ENCODE measurements at regions not wholly inside any gene's neighbourhood (a gene's known extent, or its start where the extent isn't known, plus 50 kb on each side); places are given as distances from the start of the nearest gene placed in this dataset.

DNA sequence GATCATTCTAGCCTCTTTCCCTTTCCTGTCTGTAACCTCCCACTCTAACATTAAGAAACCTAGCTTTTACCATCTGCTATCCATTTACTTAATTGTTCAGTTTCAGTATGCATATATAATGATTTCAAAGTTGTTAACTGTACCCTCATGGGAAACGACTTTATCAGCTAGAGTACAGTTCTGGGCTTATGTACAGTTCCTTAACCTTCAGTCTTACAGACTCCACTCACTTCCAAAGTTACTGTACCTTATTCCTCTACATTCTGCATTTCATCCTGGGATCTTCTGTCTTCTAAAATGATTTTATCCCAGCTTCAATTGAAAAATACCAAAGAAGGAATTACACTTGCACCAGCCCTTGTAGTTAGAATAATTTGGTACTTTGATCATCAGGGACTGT, 108.7 kb upstream of the KCNE2 start:
- ATAC-seq (ENCODE audit: insufficient read depth, low FRiP score) (no peak), DNase-seq (no peak)
- H3K4me3 ChIP-seq: no peak overlapping the region
- no peak overlapping the region for H3K27ac ChIP-seq (ENCODE audit: low read depth in 1 of 2, low read length in 1 of 2)
- peaks cover 0 to 10% (median 5%) of the 10 kb centered on the region in 4 donors for H3K9me3 ChIP-seq (ENCODE audit: control insufficient read depth in 4 of 4, insufficient read depth in 3 of 4, low read length in 3 of 4)
- H3K9ac ChIP-seq (ENCODE audit: insufficient read depth in 1 of 2, low read length in 2 of 2): no peak overlapping the region
- H3K27me3 ChIP-seq (ENCODE audit: control insufficient read depth in 3 of 3, insufficient read depth in 3 of 3, low read length in 2 of 3): no peaks in the 10 kb centered on the region
- TF ChIP-seq, protein P1, sequence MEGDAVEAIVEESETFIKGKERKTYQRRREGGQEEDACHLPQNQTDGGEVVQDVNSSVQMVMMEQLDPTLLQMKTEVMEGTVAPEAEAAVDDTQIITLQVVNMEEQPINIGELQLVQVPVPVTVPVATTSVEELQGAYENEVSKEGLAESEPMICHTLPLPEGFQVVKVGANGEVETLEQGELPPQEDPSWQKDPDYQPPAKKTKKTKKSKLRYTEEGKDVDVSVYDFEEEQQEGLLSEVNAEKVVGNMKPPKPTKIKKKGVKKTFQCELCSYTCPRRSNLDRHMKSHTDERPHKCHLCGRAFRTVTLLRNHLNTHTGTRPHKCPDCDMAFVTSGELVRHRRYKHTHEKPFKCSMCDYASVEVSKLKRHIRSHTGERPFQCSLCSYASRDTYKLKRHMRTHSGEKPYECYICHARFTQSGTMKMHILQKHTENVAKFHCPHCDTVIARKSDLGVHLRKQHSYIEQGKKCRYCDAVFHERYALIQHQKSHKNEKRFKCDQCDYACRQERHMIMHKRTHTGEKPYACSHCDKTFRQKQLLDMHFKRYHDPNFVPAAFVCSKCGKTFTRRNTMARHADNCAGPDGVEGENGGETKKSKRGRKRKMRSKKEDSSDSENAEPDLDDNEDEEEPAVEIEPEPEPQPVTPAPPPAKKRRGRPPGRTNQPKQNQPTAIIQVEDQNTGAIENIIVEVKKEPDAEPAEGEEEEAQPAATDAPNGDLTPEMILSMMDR (IDR thresholded peaks at IDR 0.05; ENCODE audit: control extremely low read depth, extremely low read depth): no peak
- no peaks in the 10 kb centered on the region for H3K36me3 ChIP-seq (ENCODE audit: control insufficient read depth in 4 of 4, insufficient read depth in 4 of 4, low read length in 4 of 4)
- H3K4me1 ChIP-seq (ENCODE audit: control insufficient read depth in 5 of 5, insufficient read depth in 5 of 5, low read length in 5 of 5): peaks cover 0 to 8% (median 0%) of the 10 kb centered on the region in 5 donors
- WGBS, 2 donors: 86 to 89% methylated on average over 1 of the region's 1 CpG

DNA sequence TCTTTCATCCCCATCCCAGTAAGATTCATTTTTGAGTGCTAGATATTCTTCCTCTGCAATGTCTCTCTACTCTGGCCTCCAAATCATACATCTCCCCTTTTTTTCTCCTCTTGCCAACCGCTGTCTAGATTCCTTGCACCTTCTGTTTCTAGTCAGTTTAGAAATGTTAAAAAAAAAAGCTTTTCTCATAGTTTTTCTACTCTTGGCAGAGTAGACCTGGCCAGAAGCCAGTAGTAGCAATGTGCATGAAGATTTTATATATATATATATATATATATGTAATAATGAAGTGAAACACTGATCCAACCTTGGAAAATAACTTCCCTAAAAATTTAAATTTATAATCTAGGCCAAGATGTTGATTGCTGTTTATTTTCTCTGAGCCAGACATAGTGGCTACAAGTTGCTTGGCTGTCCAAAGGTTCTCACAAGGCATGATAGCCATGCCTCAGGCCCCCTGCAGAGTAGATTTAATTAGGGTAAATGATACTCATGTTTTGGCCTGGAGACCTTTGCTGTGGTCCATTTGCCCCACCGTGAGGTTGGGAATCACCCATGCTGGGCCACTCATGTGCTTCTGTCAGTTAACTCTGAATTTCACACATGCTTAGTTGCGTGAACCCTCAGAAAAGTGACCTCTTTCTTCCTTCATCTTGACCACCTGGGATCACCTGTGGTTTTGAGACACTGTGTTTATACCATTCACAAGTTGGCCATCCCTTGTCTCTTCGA, 103.4 kb upstream of the KCNE2 start:
- H3K4me3 ChIP-seq: no peak overlapping the region
- no peaks in the 10 kb centered on the region for H3K27me3 ChIP-seq (ENCODE audit: control insufficient read depth in 3 of 3, insufficient read depth in 3 of 3, low read length in 2 of 3)
- no peaks in the 10 kb centered on the region for H3K36me3 ChIP-seq (ENCODE audit: control insufficient read depth in 4 of 4, insufficient read depth in 4 of 4, low read length in 4 of 4)
- no peak for ATAC-seq (ENCODE audit: insufficient read depth, low FRiP score)
- H3K4me1 ChIP-seq (ENCODE audit: control insufficient read depth in 5 of 5, insufficient read depth in 5 of 5, low read length in 5 of 5): peaks cover 0 to 33% (median 8%) of the 10 kb centered on the region in 5 donors
- H3K9me3 ChIP-seq (ENCODE audit: control insufficient read depth in 4 of 4, insufficient read depth in 3 of 4, low read length in 3 of 4): peaks cover 0 to 6% (median 3%) of the 10 kb centered on the region in 4 donors
- H3K27ac ChIP-seq (ENCODE audit: low read depth in 1 of 2, low read length in 1 of 2): no peak overlapping the region
- TF ChIP-seq, protein P1 (IDR thresholded peaks at IDR 0.05; ENCODE audit: control extremely low read depth, extremely low read depth): no peak
- 77 to 85% methylated on average over 4 of the region's 4 CpGs for WGBS, 2 donors
- DNase-seq: peak; percentile 73 to 96 (median 94)
- H3K9ac ChIP-seq (ENCODE audit: insufficient read depth in 1 of 2, low read length in 2 of 2): no peak overlapping the region

DNA sequence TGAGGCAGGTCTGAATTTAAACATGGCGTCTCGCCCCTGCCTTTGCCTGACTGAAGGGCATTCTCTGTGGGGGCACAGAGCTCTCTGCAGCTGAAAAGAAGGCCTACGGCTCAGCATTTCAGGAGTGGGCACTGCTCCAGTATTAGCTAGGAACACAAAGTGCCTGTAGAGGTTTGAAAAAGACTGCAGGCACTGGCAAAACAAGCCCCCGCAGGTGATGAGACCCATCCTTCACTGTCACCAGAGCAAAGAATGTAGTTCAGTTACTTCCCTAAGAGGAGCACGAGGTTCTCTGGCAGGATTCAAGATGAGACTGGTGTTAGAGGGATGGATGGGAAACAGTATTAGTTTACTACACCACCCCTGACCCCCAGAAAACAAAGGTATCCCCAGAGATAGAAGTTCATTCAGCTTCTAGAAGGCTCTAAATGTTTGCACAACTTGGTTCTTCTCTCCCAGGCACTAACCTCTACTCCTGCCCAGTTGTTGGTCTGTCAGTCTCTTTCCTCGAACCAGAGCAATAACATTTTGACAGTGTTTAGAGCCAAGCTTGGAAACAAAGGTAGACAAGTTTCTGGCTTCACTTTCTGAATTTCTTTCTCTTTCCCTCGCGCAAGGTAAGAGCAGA, 101.9 kb upstream of the KCNE2 start:
- Histone ChIP-seq H3K27me3 (ENCODE audit: control insufficient read depth in 3 of 3, insufficient read depth in 3 of 3, low read length in 2 of 3) (no peaks in the 10 kb centered on the region), H3K4me1 (ENCODE audit: control insufficient read depth in 5 of 5, insufficient read depth in 5 of 5, low read length in 5 of 5) (peaks cover 0 to 33% (median 8%) of the 10 kb centered on the region in 5 donors), H3K9ac (ENCODE audit: insufficient read depth in 1 of 2, low read length in 2 of 2) (no peak overlapping the region), H3K4me3 (no peak overlapping the region), H3K9me3 (ENCODE audit: control insufficient read depth in 4 of 4, insufficient read depth in 3 of 4, low read length in 3 of 4) (peaks cover 0 to 5% (median 3%) of the 10 kb centered on the region in 4 donors), H3K27ac (ENCODE audit: low read depth in 1 of 2, low read length in 1 of 2) (no peak overlapping the region), H3K36me3 (ENCODE audit: control insufficient read depth in 4 of 4, insufficient read depth in 4 of 4, low read length in 4 of 4) (no peaks in the 10 kb centered on the region)
- TF ChIP-seq, protein P1 (IDR thresholded peaks at IDR 0.05; ENCODE audit: control extremely low read depth, extremely low read depth): no peak
- no peak for ATAC-seq (ENCODE audit: insufficient read depth, low FRiP score)
- DNase-seq: peak in 1 of 3 donors; percentile 26
- WGBS, 2 donors: 74 to 81% methylated on average over 8 of the region's 8 CpGs
